ENCODE measurements at regions not wholly inside any gene's neighbourhood (a gene's known extent, or its start where the extent isn't known, plus 50 kb on each side); places are given as distances from the start of the nearest gene placed in this dataset.

- Histone ChIP-seq H3K4me3 (ENCODE audit: low read depth in 1 of 3, low read length in 3 of 3) (no peak overlapping the region), H3K36me3 (ENCODE audit: control insufficient read depth in 4 of 4, insufficient read depth in 3 of 4, low read depth in 1 of 4, low read length in 3 of 4) (no peaks in the 10 kb centered on the region), H3K4me1 (ENCODE audit: control insufficient read depth in 4 of 4, insufficient read depth in 4 of 4, low read length in 3 of 4) (peaks cover 0 to 5% (median 3%) of the 10 kb centered on the region in 4 donors), H3K9me3 (ENCODE audit: control insufficient read depth in 4 of 4, low read length in 3 of 4) (no peaks in the 10 kb centered on the region), H3K9ac (ENCODE audit: low read depth in 1 of 2, low read length in 2 of 2) (no peak overlapping the region), H3K27ac (ENCODE audit: low read depth in 1 of 2, low read length in 2 of 2) (no peak overlapping the region), H3K27me3 (ENCODE audit: control insufficient read depth in 4 of 4, insufficient read depth in 4 of 4, low read length in 3 of 4) (no peaks in the 10 kb centered on the region)
- no peak for DNase-seq (ENCODE audit: low spot score)
- TF ChIP-seq REST (IDR thresholded peaks at IDR 0.05) (no peak), FOXA2 (IDR thresholded peaks at IDR 0.05) (no peak), MAX (IDR thresholded peaks at IDR 0.05) (no peak), JUND (IDR thresholded peaks at IDR 0.05) (no peak), HNF4A (conservative IDR thresholded peaks at IDR 0.05) (no peak), HNF4G (IDR thresholded peaks at IDR 0.05) (no peak), CTCF (IDR thresholded peaks at IDR 0.05; ENCODE audit: low read depth, low read length, missing input control) (no peak), ZBTB33 (IDR thresholded peaks at IDR 0.05) (no peak), TAF1 (conservative IDR thresholded peaks at IDR 0.05) (no peak), FOXA1 (IDR thresholded peaks at IDR 0.05) (no peak)
- WGBS, result 62% methylated on average over 4 of the region's 4 CpGs
Measured at GRCh38 chr16:86773354-86773715, 195.0 kb downstream of the FOXL1 start.

GRCh38 chr16:86774931-86775330, 196.6 kb downstream of the FOXL1 start:
- Histone ChIP-seq H3K36me3 (ENCODE audit: control insufficient read depth in 4 of 4, insufficient read depth in 3 of 4, low read depth in 1 of 4, low read length in 3 of 4) (no peaks in the 10 kb centered on the region), H3K9me3 (ENCODE audit: control insufficient read depth in 4 of 4, low read length in 3 of 4) (no peaks in the 10 kb centered on the region), H3K27ac (ENCODE audit: low read depth in 1 of 2, low read length in 2 of 2) (no peak overlapping the region), H3K4me1 (ENCODE audit: control insufficient read depth in 4 of 4, insufficient read depth in 4 of 4, low read length in 3 of 4) (no peaks in the 10 kb centered on the region), H3K9ac (ENCODE audit: low read depth in 1 of 2, low read length in 2 of 2) (no peak overlapping the region), H3K4me3 (ENCODE audit: low read depth in 1 of 3, low read length in 3 of 3) (no peak overlapping the region), H3K27me3 (ENCODE audit: control insufficient read depth in 4 of 4, insufficient read depth in 4 of 4, low read length in 3 of 4) (no peaks in the 10 kb centered on the region)
- WGBS, result 85% methylated on average over 12 of the region's 12 CpGs
- DNase-seq (ENCODE audit: low spot score), result no peak
- TF ChIP-seq FOXA2 (IDR thresholded peaks at IDR 0.05), result no peak
- TF ChIP-seq RXRA (IDR thresholded peaks at IDR 0.05), result no peak
- TF ChIP-seq NR2F2 (IDR thresholded peaks at IDR 0.05), result no peak
- no peak for TF ChIP-seq ATF3 (IDR thresholded peaks at IDR 0.05)
- no peak for TF ChIP-seq SP1 (IDR thresholded peaks at IDR 0.05)
- no peak for TF ChIP-seq HNF4G (IDR thresholded peaks at IDR 0.05)
- no peak for TF ChIP-seq FOXA1 (IDR thresholded peaks at IDR 0.05)
- no peak for TF ChIP-seq MAX (IDR thresholded peaks at IDR 0.05)
- TF ChIP-seq CTCF (IDR thresholded peaks at IDR 0.05; ENCODE audit: low read depth, low read length, missing input control), result no peak
- no peak for TF ChIP-seq TAF1 (conservative IDR thresholded peaks at IDR 0.05)
- TF ChIP-seq REST (IDR thresholded peaks at IDR 0.05), result no peak
- no peak for TF ChIP-seq ZBTB33 (IDR thresholded peaks at IDR 0.05)
- TF ChIP-seq HNF4A (conservative IDR thresholded peaks at IDR 0.05), result no peak

Data from liver (tissue), 8 donors.